Cardiac septum (tissue), 1 donor: ENCODE measurements at regions not wholly inside any gene's neighbourhood (a gene's known extent, or its start where the extent isn't known, plus 50 kb on each side); places are given as distances from the start of the nearest gene placed in this dataset.
A peak's percentile ranks its signal among the peaks of the same experiment; 100 is the strongest.
"Not testable (repeated sequence)": the region's sequence is repeated elsewhere in the genome, so short reads cannot be mapped to it uniquely, and the experiment has no call there.

Source experiments
- DNase-seq: peaks from one replicate; pipeline ENCODE4 v3.0.0-alpha.2; 2020; ENCODE audit warnings: low spot score
- intact Hi-C: fragments of 100-400 bp; cut with DNase I; formaldehyde crosslinking; loops from one replicate; pipeline ENCODE4 v1.14.0; 2022
- donor health status: DM: no; HTN: no; CAD: no.

- intact Hi-C loops, result no loop called here
- no peak for DNase-seq
Observed at GRCh38 chr15:92817339-92817886, 82.7 kb upstream of the CHD2 start.

DNA sequence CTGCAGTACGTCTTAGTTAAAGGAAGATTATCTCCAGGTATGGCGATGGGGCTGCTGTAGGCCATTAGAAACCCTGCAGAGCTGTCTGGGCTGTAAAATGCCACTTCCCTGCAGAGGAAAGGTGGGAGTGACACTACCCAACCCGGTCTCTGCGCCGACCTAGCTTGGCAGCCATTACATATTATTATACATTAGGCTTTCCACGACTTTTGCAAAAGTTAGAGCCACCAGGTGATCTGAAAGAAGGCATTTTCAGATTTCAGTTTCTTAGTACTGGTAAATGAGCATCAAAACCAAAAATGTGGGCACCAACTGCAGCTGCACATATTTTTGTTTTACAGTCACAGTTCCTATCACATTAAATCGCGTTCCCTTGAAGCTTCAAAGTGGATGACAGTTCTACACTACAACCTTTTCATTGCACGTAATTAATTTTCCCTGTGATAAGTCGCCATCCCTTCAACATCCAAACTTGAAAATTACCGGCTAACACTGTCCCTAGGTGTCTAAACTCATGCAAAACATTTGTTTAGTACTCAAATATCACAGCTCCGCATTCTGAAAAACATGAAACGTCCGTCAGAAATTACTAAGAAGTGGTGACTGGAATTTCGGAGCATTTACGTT, 81.4 kb upstream of the CHD2 start:
- no peak for DNase-seq
- intact Hi-C loops, result no loop called here

DNA sequence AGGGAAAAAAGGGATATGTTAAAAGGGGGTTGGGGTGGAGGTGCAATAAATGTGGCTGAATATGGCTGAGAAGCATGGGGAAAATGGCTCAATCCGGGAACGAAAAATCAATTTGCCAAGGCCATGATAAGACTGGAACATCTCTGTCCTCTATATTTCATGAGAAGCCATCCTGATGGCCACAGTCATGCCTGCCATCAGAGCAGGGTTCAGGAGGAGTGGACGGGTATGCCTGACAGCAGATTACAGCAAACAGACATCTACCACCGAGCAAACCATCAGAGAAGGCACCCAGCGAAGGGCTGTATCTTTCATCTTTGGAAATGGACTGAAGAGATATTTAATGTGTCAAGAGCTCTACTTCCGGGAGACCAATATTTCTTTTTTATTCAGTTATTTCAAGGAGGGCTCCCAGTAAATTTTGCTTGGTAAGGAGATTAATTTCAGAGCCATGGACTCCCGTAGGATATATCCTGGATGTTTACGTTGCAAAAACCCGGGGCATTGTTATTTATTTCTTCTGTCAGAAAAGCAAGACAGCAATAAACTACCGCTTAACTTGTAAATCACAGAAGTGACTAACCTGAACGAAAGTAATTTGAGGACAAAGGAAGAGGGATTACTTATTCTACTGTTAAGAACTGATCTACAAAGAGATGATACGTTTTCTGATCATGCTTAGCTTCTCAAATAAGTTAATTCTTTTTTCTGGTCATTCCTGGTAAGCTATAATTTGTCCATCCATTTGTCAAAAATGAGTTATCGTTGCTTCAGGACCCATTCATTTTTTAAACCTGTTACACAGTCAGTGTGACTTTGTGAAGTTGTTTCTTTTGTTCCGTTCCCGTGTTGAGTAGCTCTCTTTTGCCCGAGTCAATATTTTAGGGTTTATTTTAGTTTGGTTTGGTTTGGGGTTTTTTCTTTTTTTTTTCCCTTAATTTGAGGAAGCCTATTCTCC, 80.6 kb upstream of the CHD2 start:
- intact Hi-C loops, result loop anchor here (1.0 kb wide), 1 partner anchor 10 kb away; no protein-coding TSS in a partner anchor
- DNase-seq, result no peak

GRCh38 chr15:92820236-92821021, 79.7 kb upstream of the CHD2 start:
- intact Hi-C loops, result loop anchor here (1.0 kb wide), 1 partner anchor 11 kb away; no protein-coding TSS in a partner anchor

GRCh38 chr15:92821491-92822116, 78.5 kb upstream of the CHD2 start:
- intact Hi-C loops, result no loop called here
- no peak for DNase-seq

More at GRCh38 chr15:92820236-92821021, 79.7 kb upstream of the CHD2 start:
- peak; percentile 96 for DNase-seq

- intact Hi-C loops, result no loop called here
- DNase-seq, result no peak
Observed at GRCh38 chr15:92822216-92823144, 77.6 kb upstream of the CHD2 start.

- intact Hi-C loops, result no loop called here
- no peak for DNase-seq
Observed at GRCh38 chr15:92825985-92826384, 74.1 kb upstream of the CHD2 start.

DNA sequence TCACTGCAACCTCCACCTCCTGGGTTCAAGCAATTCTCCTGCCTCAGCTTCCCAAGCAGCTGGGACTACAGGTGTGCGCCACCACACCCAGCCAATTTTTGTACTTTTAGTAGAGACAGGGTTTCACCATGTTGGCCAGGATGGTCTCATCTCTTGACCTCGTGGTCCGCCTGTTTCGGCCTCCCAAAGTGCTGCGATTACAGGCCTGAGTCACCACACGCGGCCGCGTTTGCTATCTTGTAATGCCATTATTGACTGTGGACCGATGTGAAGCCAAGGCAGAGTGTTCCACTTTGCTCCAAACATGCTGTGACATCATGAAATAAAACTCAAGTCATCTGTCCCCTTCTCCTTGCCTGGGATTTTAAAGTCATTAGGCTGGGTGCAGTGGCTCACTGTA, 72.1 kb upstream of the CHD2 start:
- DNase-seq, intact Hi-C loops: not testable (repeated sequence)

- DNase-seq, result no peak
- intact Hi-C loops, result no loop called here
Observed at GRCh38 chr15:92829875-92830274, 70.2 kb upstream of the CHD2 start.

DNA sequence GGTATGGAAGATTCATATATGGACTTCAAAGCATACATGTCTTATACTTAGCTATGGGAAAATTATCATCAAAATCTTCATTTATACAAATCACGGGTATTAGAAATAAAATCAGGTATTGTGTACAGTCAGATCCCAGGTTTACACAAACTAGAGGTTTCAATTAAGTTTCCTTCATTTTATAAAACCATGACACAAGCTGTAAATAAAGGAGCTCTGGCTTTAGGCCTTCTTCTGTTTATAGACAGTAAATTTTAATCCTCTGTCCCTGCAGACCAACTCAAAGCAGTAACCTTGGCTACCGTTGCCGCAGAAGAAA, 68.8 kb upstream of the CHD2 start:
- intact Hi-C loops, result no loop called here
- DNase-seq, result no peak

DNA sequence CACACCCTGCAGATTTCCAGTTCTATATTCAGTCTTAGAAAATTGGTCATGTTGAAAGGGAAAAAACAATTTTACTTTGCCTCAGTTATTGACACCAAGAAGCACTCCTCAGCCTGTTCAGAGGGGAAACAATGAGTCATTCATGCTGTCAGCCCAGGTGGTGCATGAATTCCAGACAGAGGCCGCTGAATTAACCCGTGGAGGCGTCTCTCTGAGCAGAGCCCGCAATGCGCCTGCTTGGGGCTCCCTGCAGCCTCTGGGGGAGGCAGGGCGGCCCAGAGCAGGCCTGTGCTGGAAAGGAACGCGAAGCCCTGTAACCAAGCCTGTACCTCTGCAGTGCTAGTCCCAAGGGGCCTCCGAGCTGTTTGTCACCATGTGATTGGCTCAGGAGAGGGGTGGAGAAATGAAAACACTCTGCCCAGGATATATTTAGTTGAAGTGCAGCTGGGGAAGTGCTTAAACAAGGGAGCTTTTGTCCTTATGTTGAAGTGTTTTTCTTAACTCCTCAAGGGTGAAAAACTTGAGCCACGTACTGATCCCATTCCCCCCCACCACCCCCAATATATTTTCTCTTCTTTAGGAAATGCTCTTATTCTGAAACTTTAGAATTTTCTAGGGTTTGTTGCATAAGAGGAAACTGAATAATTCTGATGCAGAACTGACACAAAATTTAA, 68.3 kb upstream of the CHD2 start:
- intact Hi-C loops, result loop anchor here (1.0 kb wide), 2 partner anchors 22 to 51 kb away; no protein-coding TSS in a partner anchor
- DNase-seq, result peak; percentile 96

- DNase-seq, result no peak
- intact Hi-C loops, result no loop called here
Observed at GRCh38 chr15:92833106-92833433, 67.1 kb upstream of the CHD2 start.

GRCh38 chr15:92833493-92834271, 66.4 kb upstream of the CHD2 start:
- DNase-seq, result no peak
- intact Hi-C loops, result no loop called here

DNA sequence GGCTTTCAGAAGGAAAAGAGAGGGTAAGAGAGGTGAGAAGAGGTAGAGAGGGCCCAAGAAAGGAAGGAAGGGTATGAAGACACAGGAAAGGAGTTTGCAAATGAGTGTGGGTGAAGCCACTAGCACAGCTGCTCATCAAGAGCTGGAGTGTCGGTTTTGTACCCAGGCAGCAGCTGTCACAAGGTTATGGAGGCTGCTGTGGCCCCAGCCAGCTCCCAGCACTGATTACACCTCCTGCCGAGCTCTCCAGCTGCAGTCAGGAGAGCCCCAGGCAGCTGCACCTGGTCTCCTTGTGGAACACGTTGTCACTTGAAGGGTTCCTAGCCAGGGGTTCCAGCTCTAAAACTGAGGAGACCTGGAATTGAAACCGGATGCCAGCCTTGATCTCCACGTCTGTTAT, 60.4 kb upstream of the CHD2 start:
- intact Hi-C loops, result no loop called here

GRCh38 chr15:92840149-92840548, 60.0 kb upstream of the CHD2 start:
- intact Hi-C loops, result no loop called here
- DNase-seq, result no peak

More for the DNA sequence above, 60.4 kb upstream of the CHD2 start:
- DNase-seq, result no peak

GRCh38 chr15:92843326-92843725, 56.8 kb upstream of the CHD2 start:
- no peak for DNase-seq
- intact Hi-C loops, result no loop called here

GRCh38 chr15:92843814-92844213, 56.3 kb upstream of the CHD2 start:
- intact Hi-C loops, result no loop called here
- no peak for DNase-seq
